ENCODE measurements at regions not wholly inside any gene's neighbourhood (a gene's known extent, or its start where the extent isn't known, plus 50 kb on each side); places are given as distances from the start of the nearest gene placed in this dataset.

DNA sequence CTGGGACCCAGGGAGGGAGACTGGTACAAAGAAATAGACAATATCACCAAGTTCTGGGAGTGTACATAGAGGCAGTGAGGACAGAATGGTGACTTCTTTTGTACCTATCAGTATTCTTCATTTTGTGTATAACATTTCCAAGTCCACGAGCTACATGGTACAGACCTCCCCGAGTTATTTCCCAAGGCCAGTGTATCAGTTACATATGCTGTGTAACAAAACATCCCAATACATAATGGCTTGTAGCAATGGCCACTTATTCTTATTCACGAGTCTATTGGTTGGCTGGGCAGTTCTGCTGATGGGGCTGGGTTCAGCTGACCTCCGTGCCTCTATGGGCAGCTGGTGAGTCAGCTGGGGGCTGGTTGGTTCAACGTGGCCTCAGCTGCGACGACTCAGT, 98.7 kb upstream of the RFLNA start:
- TF ChIP-seq SP1 (IDR thresholded peaks at IDR 0.05), result no peak
- no peak for TF ChIP-seq ELF4 (IDR thresholded peaks at IDR 0.05)
- TF ChIP-seq CTBP1 (IDR thresholded peaks at IDR 0.05; ENCODE audit: borderline replicate concordance), result no peak

Measured in HEK293T (cell line).